GM19238 (cell line): ENCODE measurements at regions not wholly inside any gene's neighbourhood (a gene's known extent, or its start where the extent isn't known, plus 50 kb on each side); places are given as distances from the start of the nearest gene placed in this dataset.
"Not testable (repeated sequence)": the region's sequence is repeated elsewhere in the genome, so short reads cannot be mapped to it uniquely, and the experiment has no call there.

Source experiments
- DNase-seq: peaks from one replicate; pipeline ENCODE4 v3.0.0; 2011; ENCODE audit warnings: low spot score; ENCODE audit not compliant: insufficient read length

DNA sequence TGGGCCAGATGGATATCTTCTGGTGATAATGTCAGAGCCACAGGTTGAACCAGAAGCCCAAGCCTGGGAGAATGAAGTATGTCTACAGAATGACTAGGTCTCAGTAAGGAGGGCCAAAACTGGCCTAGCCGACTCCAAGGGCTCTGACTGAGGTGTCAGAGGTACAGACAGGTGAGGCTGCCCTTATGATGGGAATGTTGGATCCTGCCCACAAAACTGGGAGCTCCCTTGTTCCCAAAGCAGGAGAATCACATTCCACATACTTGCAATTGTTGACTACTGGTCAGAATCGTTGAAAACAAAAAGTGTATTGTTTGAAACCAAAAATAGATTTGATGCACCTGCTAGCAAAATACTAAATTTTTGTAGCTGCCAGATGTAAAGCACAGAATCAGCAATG lies 350.2 kb downstream of the BCL2L11 start:
- DNase-seq = not testable (repeated sequence)

GRCh38 chr2:111471791-111472530 lies 351.2 kb downstream of the BCL2L11 start:
- not testable (repeated sequence) for DNase-seq

DNA sequence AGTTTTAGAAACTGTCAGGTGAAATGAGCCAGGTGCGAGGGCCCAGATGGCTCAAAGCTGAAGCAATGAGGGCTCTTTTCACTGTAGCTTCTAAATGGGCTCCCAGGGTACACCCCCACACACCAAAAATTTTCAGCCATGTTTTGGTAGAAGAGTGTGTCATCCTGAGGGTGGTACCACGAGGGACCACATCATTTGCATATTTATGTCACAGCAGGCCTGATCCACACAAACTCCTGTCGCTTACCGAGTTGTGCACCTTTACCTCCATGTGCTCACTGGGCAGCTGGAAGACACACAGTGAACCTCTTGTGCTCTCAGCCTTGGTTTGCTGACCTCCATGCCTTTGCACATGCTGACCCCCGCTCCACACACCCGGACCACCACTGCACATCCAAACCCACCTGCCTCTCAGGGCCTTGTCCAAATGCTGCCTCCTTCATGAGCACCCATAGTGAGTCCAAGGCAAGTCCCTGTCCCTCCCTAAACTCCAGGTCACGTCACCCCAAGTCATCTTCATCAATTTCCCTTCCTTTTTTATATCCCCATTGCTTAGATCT lies 352.2 kb downstream of the BCL2L11 start:
- DNase-seq = not testable (repeated sequence)

GRCh38 chr2:111473522-111473921 lies 352.8 kb downstream of the BCL2L11 start:
- not testable (repeated sequence) for DNase-seq

- DNase-seq = not testable (repeated sequence)
These were observed 353.5 kb downstream of the BCL2L11 start for GRCh38 chr2:111474198-111474705.

DNA sequence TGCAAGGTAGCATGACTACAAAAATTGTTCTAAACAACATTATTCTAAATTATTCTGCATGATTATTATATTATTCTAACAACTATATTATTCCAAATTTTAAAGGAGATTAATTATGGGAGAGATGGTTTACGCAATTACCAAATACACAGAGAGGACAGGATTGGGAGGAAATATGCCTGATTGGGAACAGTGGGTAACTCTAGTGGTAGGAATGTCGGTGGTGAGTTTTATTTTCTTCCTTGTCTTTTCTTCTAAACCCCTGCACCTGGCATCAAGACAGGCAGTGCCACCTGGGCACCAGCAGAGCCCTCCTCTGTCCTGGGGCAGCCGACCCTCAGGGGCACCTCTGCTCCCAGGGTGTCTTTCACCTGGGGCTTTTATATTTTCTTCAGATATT lies 357.6 kb downstream of the BCL2L11 start:
- not testable (repeated sequence) for DNase-seq

DNA sequence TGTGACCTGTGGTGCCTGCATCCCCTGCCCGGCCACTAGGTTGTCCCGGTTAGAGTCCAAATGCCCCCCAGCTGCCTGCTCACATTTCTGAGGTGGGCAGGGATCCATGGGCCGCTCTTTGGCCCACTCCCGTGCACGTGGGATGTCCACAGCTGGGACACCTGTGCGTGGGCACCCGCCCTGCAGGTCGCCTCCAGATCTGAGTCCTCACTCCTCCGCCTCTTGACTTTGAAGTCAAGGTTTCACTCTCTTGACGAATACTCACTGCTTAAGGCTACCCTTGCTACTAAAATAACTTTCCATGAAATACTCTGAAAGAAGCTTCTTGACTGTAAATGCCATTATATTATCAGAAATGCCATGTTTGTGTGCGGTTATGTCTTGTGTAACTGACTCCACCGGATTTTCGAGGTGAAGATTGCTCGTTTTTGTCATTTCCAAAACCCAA lies 358.2 kb downstream of the BCL2L11 start:
- not testable (repeated sequence) for DNase-seq

GRCh38 chr2:111480016-111480625 lies 359.4 kb downstream of the BCL2L11 start:
- not testable (repeated sequence) for DNase-seq

- DNase-seq = not testable (repeated sequence)
These were observed 359.9 kb downstream of the BCL2L11 start for GRCh38 chr2:111480633-111481032.

DNA sequence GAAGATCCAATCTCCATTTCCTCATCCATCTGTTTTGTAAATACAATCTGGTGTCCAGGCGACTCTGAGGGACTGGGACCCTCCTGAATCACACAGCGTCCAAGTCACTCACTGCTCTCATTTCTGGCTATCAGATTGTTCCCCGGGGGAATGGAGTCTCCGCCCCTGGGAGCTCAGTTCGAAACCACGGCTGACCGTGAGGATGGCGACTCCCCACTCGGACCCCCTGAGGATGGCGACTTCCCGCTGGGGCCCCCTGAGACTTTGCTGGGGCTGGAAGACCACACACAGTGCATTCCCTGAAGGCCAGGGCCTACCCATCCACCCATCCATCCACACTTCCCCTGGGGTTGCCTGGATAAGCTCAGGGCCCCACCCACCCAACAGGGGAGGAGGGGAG lies 360.5 kb downstream of the BCL2L11 start:
- not testable (repeated sequence) for DNase-seq

GRCh38 chr2:111482987-111483679 lies 362.4 kb downstream of the BCL2L11 start:
- DNase-seq = not testable (repeated sequence)

- DNase-seq = not testable (repeated sequence)
These were observed 363.4 kb downstream of the BCL2L11 start for GRCh38 chr2:111484097-111484496.

DNA sequence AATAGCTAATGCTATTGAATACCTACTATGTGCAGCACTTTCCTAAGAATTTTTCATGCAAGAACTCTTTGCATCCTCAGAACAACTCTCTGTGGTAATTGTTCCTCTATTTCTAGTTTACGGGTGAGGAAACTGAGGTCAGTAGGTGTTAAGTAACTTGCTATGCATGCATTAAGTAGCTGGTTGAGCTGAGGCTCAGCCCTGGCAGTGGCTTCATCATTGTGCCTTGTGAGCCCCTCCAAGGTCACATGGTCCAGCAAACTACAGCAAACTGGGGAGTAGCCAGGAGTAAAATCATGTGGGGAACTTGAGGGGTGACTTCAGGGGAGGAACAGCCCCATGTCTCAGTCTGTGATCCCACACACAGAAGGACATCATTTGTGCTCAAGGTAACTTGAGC lies 365.2 kb downstream of the BCL2L11 start:
- DNase-seq = not testable (repeated sequence)

DNA sequence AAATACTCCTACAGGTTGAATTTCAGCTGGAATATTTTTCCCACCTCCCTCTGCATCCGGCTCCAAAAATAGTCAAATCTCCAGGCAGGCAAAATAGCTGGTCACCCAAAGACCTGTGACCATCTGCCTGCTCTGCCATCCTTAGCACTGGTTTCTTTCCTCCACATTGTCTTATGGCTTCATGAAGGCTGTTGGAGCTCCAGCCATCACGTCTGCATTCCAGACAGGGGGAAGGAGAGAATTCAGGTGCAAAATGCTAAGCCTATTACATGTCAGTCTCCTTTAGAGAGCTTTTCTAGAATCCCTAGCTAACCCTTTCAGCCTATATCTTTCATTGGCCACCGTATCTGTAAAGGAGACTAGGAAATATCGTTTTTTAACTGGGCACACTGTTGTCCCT lies 367.7 kb downstream of the BCL2L11 start:
- DNase-seq = not testable (repeated sequence)

GRCh38 chr2:111489460-111489859 lies 368.7 kb downstream of the BCL2L11 start:
- not testable (repeated sequence) for DNase-seq

DNA sequence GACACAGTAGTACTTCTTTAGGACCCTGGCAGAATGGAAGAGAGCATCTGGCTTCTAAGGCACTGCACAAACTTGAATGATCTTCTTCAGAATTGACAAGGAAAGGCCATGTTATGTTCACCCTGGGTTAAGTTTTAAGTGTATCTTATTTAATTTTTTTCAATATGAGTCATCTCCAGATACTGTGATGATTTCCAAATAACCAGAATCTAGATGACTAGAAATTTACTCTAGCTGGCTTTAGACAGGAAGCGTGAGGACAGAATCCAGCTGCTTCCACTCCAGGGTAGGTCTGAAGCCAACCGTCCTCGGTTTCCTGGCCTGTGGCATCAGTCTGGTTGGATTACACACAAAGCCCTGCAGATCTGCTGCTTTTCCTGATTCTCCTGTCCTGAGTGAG lies 370.5 kb downstream of the BCL2L11 start:
- not testable (repeated sequence) for DNase-seq

- not testable (repeated sequence) for DNase-seq
These were observed 370.9 kb downstream of the BCL2L11 start for GRCh38 chr2:111491614-111492013.

DNA sequence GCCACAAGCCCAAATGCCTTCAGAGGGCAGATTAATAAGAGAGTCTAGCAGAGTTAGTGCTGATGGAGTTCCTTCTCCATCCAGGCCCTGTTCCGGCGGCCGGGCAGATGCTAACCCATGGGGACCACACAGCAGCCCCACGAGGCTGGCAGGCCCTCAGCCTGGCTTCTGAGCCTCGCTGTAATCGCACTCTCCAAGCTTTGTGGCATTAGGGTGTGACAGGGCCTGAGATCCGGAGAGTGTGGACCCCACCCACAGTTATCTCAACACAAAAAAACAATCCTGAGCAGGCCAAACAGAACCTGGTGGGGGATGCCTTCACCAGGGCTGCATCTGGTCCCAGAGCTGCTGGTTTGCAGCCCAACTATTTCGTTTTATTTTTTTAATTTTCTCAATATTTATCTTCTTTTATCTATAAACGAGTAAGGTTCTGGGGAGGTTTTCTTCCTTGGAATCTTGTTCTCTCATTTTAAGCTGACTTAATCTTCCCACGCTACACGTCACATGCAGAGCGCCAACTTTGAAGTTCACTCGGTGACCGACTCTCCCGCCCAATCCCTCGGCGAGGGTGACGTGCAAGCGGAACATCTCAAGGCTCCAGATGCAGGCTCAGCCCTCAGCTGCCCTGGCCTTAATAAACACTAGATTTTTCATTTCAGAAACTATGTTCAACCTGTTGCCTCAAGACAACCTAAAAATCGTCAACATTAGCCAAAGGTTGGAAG lies 372.4 kb downstream of the BCL2L11 start:
- not testable (repeated sequence) for DNase-seq

- not testable (repeated sequence) for DNase-seq
These were observed 373.0 kb downstream of the BCL2L11 start for GRCh38 chr2:111493720-111494078.

- not testable (repeated sequence) for DNase-seq
These were observed 373.7 kb downstream of the BCL2L11 start for GRCh38 chr2:111494288-111494980.
